H1 (cell line): ENCODE measurements at regions not wholly inside any gene's neighbourhood (a gene's known extent, or its start where the extent isn't known, plus 50 kb on each side); places are given as distances from the start of the nearest gene placed in this dataset.

Experiments
- CTCF ChIA-PET: fragments of 300-600 bp; sonication (Branson Sonifier 250); formaldehyde crosslinking; loops from one replicate; lab custom pipeline; 2021; ENCODE audit not compliant: partially characterized antibody; lab: Charles Lee
- POLR2A ChIA-PET: fragments of 300-600 bp; sonication (Branson Sonifier 250); formaldehyde crosslinking; loops from one replicate; lab custom pipeline; 2021; ENCODE audit warnings: inconsistent platforms; ENCODE audit not compliant: partially characterized antibody; lab: Charles Lee
- DNase-seq, 2 experiments: peaks; one replicate each; pipeline versions ENCODE4 v3.0.0 to v3.0.0-alpha.2; 2010 to 2022; ENCODE audit warnings: low spot score in 2 of 2, low read depth in 1 of 2, mixed read lengths in 1 of 2
- FAIRE-seq: peaks from 2 replicates; lab custom pipeline; 2011; peaks lifted over from hg19 to GRCh38; lab: Jason Lieb, UNC
- H2AFZ ChIP-seq: 2 replicates; pipeline ENCODE4 v1.8.1; 2012; ENCODE audit warnings: low read length, inconsistent platforms
- H2AK5ac ChIP-seq: 2 replicates; pipeline ENCODE4 v1.6.1; 2013; ENCODE audit warnings: low read depth, low read length
- H2BK120ac ChIP-seq: replicated peaks from 2 replicates; pipeline ENCODE3; 2013; ENCODE audit warnings: low read depth, low read length, inconsistent platforms
- H2BK12ac ChIP-seq: 2 replicates; pipeline ENCODE4 v1.6.1; 2013; ENCODE audit warnings: low read depth, low read length
- H2BK15ac ChIP-seq: 2 replicates; pipeline ENCODE4 v1.6.1; 2013; ENCODE audit warnings: low read length
- H2BK20ac ChIP-seq: 2 replicates; pipeline ENCODE4 v1.6.1; 2013; ENCODE audit warnings: low read length
- H2BK5ac ChIP-seq: 2 replicates; pipeline ENCODE4 v1.6.1; 2013; ENCODE audit warnings: low read depth, low read length
- H3K14ac ChIP-seq: 2 replicates; pipeline ENCODE4 v1.6.1; 2013; ENCODE audit warnings: inconsistent platforms; ENCODE audit not compliant: insufficient read length
- H3K18ac ChIP-seq: 2 replicates; pipeline ENCODE4 v1.6.1; 2013; ENCODE audit warnings: low read length; ENCODE audit errors: extremely low read depth
- H3K23ac ChIP-seq: 2 replicates; pipeline ENCODE4 v1.6.1; 2013; ENCODE audit warnings: inconsistent platforms; ENCODE audit not compliant: insufficient read length
- H3K23me2 ChIP-seq: 2 replicates; pipeline ENCODE4 v1.6.1; 2013; ENCODE audit warnings: low read depth, low read length
- H3K27ac ChIP-seq: 2 replicates; pipeline ENCODE4 v1.6.1; 2011; ENCODE audit warnings: low read depth, low read length, inconsistent platforms
- H3K27me3 ChIP-seq, 4 experiments: replicated peaks in 1 of 4; 1 replicate in 1 of 4; 2 replicates in 3 of 4; pipeline versions ENCODE4 v1.6.1 to v1.8.1; 2011 to 2013; ENCODE audit warnings: low read length in 3 of 4, mild to moderate bottlenecking in 3 of 4, inconsistent platforms in 2 of 4, mixed read lengths in 2 of 4, moderate library complexity in 1 of 4; ENCODE audit not compliant: control insufficient read depth in 3 of 4, insufficient read depth in 3 of 4; ENCODE audit errors: extremely low read depth in 1 of 4
- H3K36me3 ChIP-seq, 4 experiments: 2 replicates each; pipeline versions ENCODE4 v1.6.1 to v1.8.1; 2011 to 2013; ENCODE audit warnings: mild to moderate bottlenecking in 4 of 4, low read length in 3 of 4, moderate library complexity in 2 of 4, control low read depth in 1 of 4, inconsistent platforms in 1 of 4; ENCODE audit not compliant: insufficient read depth in 4 of 4, control insufficient read depth in 2 of 4
- H3K4ac ChIP-seq: replicated peaks from 2 replicates; pipeline ENCODE3; 2013; ENCODE audit warnings: low read length, low read depth, mixed read lengths, inconsistent platforms; ENCODE audit not compliant: insufficient read length
- H3K4me1 ChIP-seq, 4 experiments: replicated peaks in 1 of 4; 1 replicate in 1 of 4; 2 replicates in 3 of 4; pipeline versions ENCODE4 v1.6.1 to v1.8.1; 2011 to 2013; ENCODE audit warnings: low read length in 3 of 4, inconsistent platforms in 2 of 4, mixed read lengths in 1 of 4; ENCODE audit not compliant: insufficient read depth in 4 of 4, control insufficient read depth in 3 of 4
- H3K4me2 ChIP-seq, 2 experiments: 2 replicates each; pipeline versions ENCODE4 v1.6.1 to v1.8.1; 2011 to 2013; ENCODE audit warnings: low read depth in 2 of 2, low read length in 2 of 2, control low read depth in 1 of 2, inconsistent platforms in 1 of 2, mild to moderate bottlenecking in 1 of 2; ENCODE audit not compliant: insufficient read depth in 1 of 2
- H3K4me3 ChIP-seq, 4 experiments: fragments of 200-600, 300-600 bp in 1 of 4; sonication (generic), shearing (Covaris generic), sonication (Bioruptor Twin) in 1 of 4; 2 replicates each; pipeline versions ENCODE4 v1.5.1 to v1.8.1; 2011 to 2016; ENCODE audit warnings: low read length in 4 of 4, low read depth in 3 of 4, control low read depth in 2 of 4, inconsistent platforms in 2 of 4, mild to moderate bottlenecking in 2 of 4, mixed read lengths in 1 of 4, moderate library complexity in 1 of 4; ENCODE audit not compliant: insufficient read depth in 2 of 4; ENCODE audit errors: extremely low read depth in 1 of 4
- H3K56ac ChIP-seq: replicated peaks from 2 replicates; pipeline ENCODE3; 2013; ENCODE audit warnings: low read depth, mild to moderate bottlenecking, mixed read lengths, low read length, inconsistent platforms; ENCODE audit not compliant: insufficient read length
- H3K79me1 ChIP-seq: 2 replicates; pipeline ENCODE4 v1.6.1; 2013; ENCODE audit warnings: low read depth, low read length, control low read depth
- H3K79me2 ChIP-seq, 2 experiments: 2 replicates each; pipeline versions ENCODE4 v1.6.1 to v1.8.1; 2012 to 2013; ENCODE audit warnings: low read length in 2 of 2, mild to moderate bottlenecking in 2 of 2, inconsistent platforms in 1 of 2; ENCODE audit not compliant: insufficient read depth in 2 of 2, control insufficient read depth in 1 of 2
- H3K9ac ChIP-seq, 4 experiments: replicated peaks in 1 of 4; 1 replicate in 1 of 4; 2 replicates in 3 of 4; pipeline versions ENCODE4 v1.6.1 to v1.8.1; 2011 to 2013; ENCODE audit warnings: low read depth in 3 of 4, low read length in 3 of 4, control low read depth in 2 of 4, mild to moderate bottlenecking in 2 of 4, moderate library complexity in 2 of 4, inconsistent platforms in 1 of 4; ENCODE audit errors: extremely low read depth in 1 of 4
- H3K9me3 ChIP-seq, 2 experiments: 2 replicates each; pipeline versions ENCODE4 v1.6.1 to v1.8.1; 2012 to 2013; ENCODE audit warnings: mild to moderate bottlenecking in 2 of 2, moderate library complexity in 2 of 2, control low read depth in 1 of 2, inconsistent platforms in 1 of 2, low read depth in 1 of 2, low read length in 1 of 2, mixed read lengths in 1 of 2; ENCODE audit not compliant: insufficient read depth in 2 of 2
- H4K20me1 ChIP-seq, 2 experiments: replicated peaks in 1 of 2; 2 replicates each; pipeline versions ENCODE3 to v1.8.1; 2011 to 2013; ENCODE audit warnings: inconsistent platforms in 2 of 2, low read length in 2 of 2, mild to moderate bottlenecking in 1 of 2; ENCODE audit not compliant: insufficient read depth in 2 of 2, control insufficient read depth in 1 of 2
- H4K5ac ChIP-seq: 2 replicates; pipeline ENCODE4 v1.6.1; 2013; ENCODE audit warnings: low read length, low read depth, mixed read lengths, inconsistent platforms; ENCODE audit not compliant: insufficient read length
- H4K8ac ChIP-seq: 2 replicates; pipeline ENCODE4 v1.8.0; 2013; ENCODE audit warnings: mild to moderate bottlenecking, moderate library complexity, low read length, inconsistent platforms; ENCODE audit not compliant: insufficient read depth; ENCODE audit errors: extremely low read depth
- H4K91ac ChIP-seq: replicated peaks from 2 replicates; pipeline ENCODE3; 2013; ENCODE audit warnings: low read length, mixed read lengths, inconsistent platforms; ENCODE audit not compliant: insufficient read length
- CHD1 ChIP-seq: IDR thresholded peaks from 2 replicates; pipeline ENCODE4 v1.6.1; 2012; ENCODE audit warnings: low read depth, low read length, improper control_type of control experiment
- NANOG ChIP-seq: IDR thresholded peaks from 2 replicates; pipeline ENCODE4 v1.6.1; 2011; ENCODE audit warnings: low read length, low read depth, mild to moderate bottlenecking, inconsistent platforms; ENCODE audit not compliant: insufficient read depth, poor library complexity, severe bottlenecking
- SIN3A ChIP-seq, 2 experiments: IDR thresholded peaks in 1 of 2; conservative IDR thresholded peaks in 1 of 2; 2 replicates each; pipeline ENCODE4 v1.6.1; 2011 to 2012; ENCODE audit warnings: low read length in 2 of 2, improper control_type of control experiment in 1 of 2, low read depth in 1 of 2, mild to moderate bottlenecking in 1 of 2
- SP1 ChIP-seq: IDR thresholded peaks from 2 replicates; pipeline ENCODE4 v1.6.1; 2011; ENCODE audit warnings: low read depth, low read length
- WGBS, 2 experiments: shearing (Covaris generic) in 1 of 2; methylation state at CpG; one replicate each; pipeline versions ENCODE4 v1.1.6 to v1.1.7; 2013 to 2015; ENCODE audit warnings: low lambda C conversion rate in 2 of 2, mixed read lengths in 2 of 2, inconsistent platforms in 1 of 2, low coverage in 1 of 2, missing lambda C conversion rate in 1 of 2; ENCODE audit not compliant: insufficient replicate concordance in 2 of 2, insufficient coverage in 1 of 2, insufficient read length in 1 of 2; ENCODE audit errors: extremely low coverage in 1 of 2, missing lambda C conversion rate in 1 of 2; 5-methylcytosine and 5-hydroxymethylcytosine counted together

- WGBS, 2 experiments = 96% methylated on average over 2 of the region's 2 CpGs; no CpG with 5 or more reads in 1 of the 2 experiments
- no peak overlapping the region for H2BK12ac ChIP-seq
- H3K14ac ChIP-seq = no peak overlapping the region
- H3K79me1 ChIP-seq = no peaks in the 10 kb centered on the region
- H3K23me2 ChIP-seq = no peaks in the 10 kb centered on the region
- FAIRE-seq (no peak), DNase-seq (no peak)
- H3K27me3 ChIP-seq = no peaks in the 10 kb centered on the region
- no peaks in the 10 kb centered on the region for H4K20me1 ChIP-seq
- no peak overlapping the region for H3K9ac ChIP-seq
- no peak overlapping the region for H2BK15ac ChIP-seq
- H2BK20ac ChIP-seq = no peak overlapping the region
- H3K27ac ChIP-seq = no peak overlapping the region
- H2BK120ac ChIP-seq = no peak overlapping the region
- no peaks in the 10 kb centered on the region for H3K4me1 ChIP-seq
- no peak overlapping the region for H2AFZ ChIP-seq
- H2BK5ac ChIP-seq = no peak overlapping the region
- H3K4ac ChIP-seq = no peak overlapping the region
- ChIA-PET CTCF (no interaction called here), POLR2A (no interaction called here)
- no peak overlapping the region for H3K4me3 ChIP-seq
- no peak overlapping the region for H4K8ac ChIP-seq
- no peaks in the 10 kb centered on the region for H3K79me2 ChIP-seq
- H2AK5ac ChIP-seq = no peak overlapping the region
- H3K36me3 ChIP-seq = no peaks in the 10 kb centered on the region
- no peak overlapping the region for H4K91ac ChIP-seq
- no peaks in the 10 kb centered on the region for H3K9me3 ChIP-seq
- H3K4me2 ChIP-seq = no peak overlapping the region
- H3K56ac ChIP-seq = no peak overlapping the region
- no peak overlapping the region for H4K5ac ChIP-seq
- no peak overlapping the region for H3K18ac ChIP-seq
- H3K23ac ChIP-seq = no peak overlapping the region
- TF ChIP-seq CHD1 (no peak), NANOG (no peak), SP1 (no peak), SIN3A (conservative IDR thresholded peaks at IDR 0.05 in 1 of 2, IDR thresholded peaks at IDR 0.05 in 1 of 2; ENCODE audit: low read depth in 1 of 2, low read length in 2 of 2) (no peak)
These were observed 1480.0 kb upstream of the NUDT12 start for GRCh38 chr5:105042623-105043022.
